ENCODE measurements at regions not wholly inside any gene's neighbourhood (a gene's known extent, or its start where the extent isn't known, plus 50 kb on each side); places are given as distances from the start of the nearest gene placed in this dataset.

DNA sequence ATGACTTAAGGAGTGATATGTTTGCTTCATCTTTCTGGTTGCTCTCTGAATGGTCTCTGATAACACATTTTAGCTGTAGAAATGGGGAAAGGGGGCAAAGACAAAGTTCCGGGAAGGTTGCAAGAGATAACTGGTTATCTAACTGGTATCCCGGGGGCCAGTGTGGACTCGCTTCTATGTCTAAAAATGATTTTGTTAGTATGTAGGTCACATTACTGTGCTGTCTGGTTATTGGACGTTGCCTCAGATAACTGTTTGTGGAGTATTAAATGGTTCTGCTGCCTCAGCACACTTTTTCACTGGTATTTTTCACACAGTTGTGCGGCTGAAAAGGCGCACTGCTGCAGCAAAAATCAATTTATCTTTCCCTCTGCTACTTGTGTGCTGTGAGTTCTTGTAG lies 63.0 kb upstream of the ZNF536 start:
- TF ChIP-seq POLR2AphosphoS5 (IDR thresholded peaks at IDR 0.05) = no peak
- TF ChIP-seq, protein P1, sequence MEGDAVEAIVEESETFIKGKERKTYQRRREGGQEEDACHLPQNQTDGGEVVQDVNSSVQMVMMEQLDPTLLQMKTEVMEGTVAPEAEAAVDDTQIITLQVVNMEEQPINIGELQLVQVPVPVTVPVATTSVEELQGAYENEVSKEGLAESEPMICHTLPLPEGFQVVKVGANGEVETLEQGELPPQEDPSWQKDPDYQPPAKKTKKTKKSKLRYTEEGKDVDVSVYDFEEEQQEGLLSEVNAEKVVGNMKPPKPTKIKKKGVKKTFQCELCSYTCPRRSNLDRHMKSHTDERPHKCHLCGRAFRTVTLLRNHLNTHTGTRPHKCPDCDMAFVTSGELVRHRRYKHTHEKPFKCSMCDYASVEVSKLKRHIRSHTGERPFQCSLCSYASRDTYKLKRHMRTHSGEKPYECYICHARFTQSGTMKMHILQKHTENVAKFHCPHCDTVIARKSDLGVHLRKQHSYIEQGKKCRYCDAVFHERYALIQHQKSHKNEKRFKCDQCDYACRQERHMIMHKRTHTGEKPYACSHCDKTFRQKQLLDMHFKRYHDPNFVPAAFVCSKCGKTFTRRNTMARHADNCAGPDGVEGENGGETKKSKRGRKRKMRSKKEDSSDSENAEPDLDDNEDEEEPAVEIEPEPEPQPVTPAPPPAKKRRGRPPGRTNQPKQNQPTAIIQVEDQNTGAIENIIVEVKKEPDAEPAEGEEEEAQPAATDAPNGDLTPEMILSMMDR (IDR thresholded peaks at IDR 0.05) = no peak
- no peak for TF ChIP-seq POLR2A (IDR thresholded peaks at IDR 0.05)
